Activated CD4-positive, CD25-positive, alpha-beta regulatory T cell (primary cell): ENCODE measurements at regions not wholly inside any gene's neighbourhood (a gene's known extent, or its start where the extent isn't known, plus 50 kb on each side); places are given as distances from the start of the nearest gene placed in this dataset.
"Not testable (repeated sequence)": the region's sequence is repeated elsewhere in the genome, so short reads cannot be mapped to it uniquely, and the experiment has no call there.

Experiments used
- DNase-seq, 4 experiments: peaks; one replicate each; lab custom pipeline; 2025; lab: John Stamatoyannopoulos, UW

- DNase-seq, result not testable (repeated sequence)
Observed at GRCh38 chr6:27773542-27774263, 138.5 kb downstream of the OR2B2 start.

- DNase-seq, result peak; percentile 74 to 80 (median 78)
Observed at GRCh38 chr6:27772261-27773001, 139.8 kb downstream of the OR2B2 start.

GRCh38 chr6:27771235-27771634, 141.0 kb downstream of the OR2B2 start:
- DNase-seq, result no peak

GRCh38 chr6:27770724-27771123, 141.5 kb downstream of the OR2B2 start:
- no peak for DNase-seq

GRCh38 chr6:27768556-27768955, 143.6 kb downstream of the OR2B2 start:
- no peak for DNase-seq

- DNase-seq, result no peak
Observed at GRCh38 chr6:27767851-27768250, 144.3 kb downstream of the OR2B2 start.

- no peak for DNase-seq
Observed at GRCh38 chr6:27766405-27766804, 145.8 kb downstream of the OR2B2 start.

- no peak for DNase-seq
Observed at GRCh38 chr6:27765028-27765590, 147.1 kb downstream of the OR2B2 start.

GRCh38 chr6:27761391-27761790, 150.8 kb downstream of the OR2B2 start:
- no peak for DNase-seq

GRCh38 chr6:27760464-27760863, 151.7 kb downstream of the OR2B2 start:
- no peak for DNase-seq

- DNase-seq, result no peak
Observed at GRCh38 chr6:27759930-27760329, 152.3 kb downstream of the OR2B2 start.

GRCh38 chr6:27758491-27758890, 153.7 kb downstream of the OR2B2 start:
- DNase-seq, result no peak

GRCh38 chr6:27757307-27757706, 154.9 kb downstream of the OR2B2 start:
- DNase-seq, result peak in 2 of 4 experiments; percentile 4 to 9

GRCh38 chr6:27755768-27756167, 156.4 kb downstream of the OR2B2 start:
- DNase-seq, result no peak

- DNase-seq, result no peak
Observed at GRCh38 chr6:27754408-27754782, 157.8 kb downstream of the OR2B2 start.

- peak; percentile 5 to 45 (median 20) for DNase-seq
Observed at GRCh38 chr6:27753668-27754407, 158.4 kb downstream of the OR2B2 start.

GRCh38 chr6:27752038-27752885, 159.9 kb downstream of the OR2B2 start:
- DNase-seq, result peak in 3 of 4 experiments; percentile 5 to 29 (median 16)

- DNase-seq, result no peak
Observed at GRCh38 chr6:27748661-27749060, 163.5 kb downstream of the OR2B2 start.

- no peak for DNase-seq
Observed at GRCh38 chr6:27747637-27748036, 164.6 kb downstream of the OR2B2 start.

- DNase-seq, result not testable (repeated sequence)
Observed at GRCh38 chr6:27746860-27747259, 165.3 kb downstream of the OR2B2 start.

- DNase-seq, result no peak
Observed at GRCh38 chr6:27743787-27744186, 168.4 kb downstream of the OR2B2 start.
